ENCODE measurements at regions not wholly inside any gene's neighbourhood (a gene's known extent, or its start where the extent isn't known, plus 50 kb on each side); places are given as distances from the start of the nearest gene placed in this dataset.
"Not testable (repeated sequence)": the region's sequence is repeated elsewhere in the genome, so short reads cannot be mapped to it uniquely, and the experiment has no call there.

DNA sequence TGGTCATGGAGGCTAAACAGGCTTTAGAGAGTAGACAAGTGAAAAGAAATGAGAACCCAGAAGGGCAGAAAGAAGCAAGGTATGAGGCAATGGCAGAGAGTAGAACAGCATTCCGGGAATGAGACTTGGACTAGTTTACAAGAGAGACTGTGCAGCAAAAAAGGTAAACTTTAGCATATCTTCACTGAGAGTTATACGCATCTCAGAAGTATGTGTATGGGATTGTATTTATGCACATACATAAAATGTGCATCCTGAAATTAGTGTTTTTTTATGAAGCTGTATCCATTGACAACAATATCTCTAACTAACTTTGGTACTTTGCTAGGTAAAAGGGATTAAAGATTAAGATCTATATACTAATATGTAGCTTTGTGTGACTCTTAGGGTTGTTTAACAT, 753.6 kb downstream of the BCKDHB start:
- H3K36me3 ChIP-seq: no peaks in the 10 kb centered on the region
- WGBS, 2 donors (ENCODE audit: low coverage in 1 of 2): 82 to 90% methylated on average over 2 of the region's 2 CpGs

DNA sequence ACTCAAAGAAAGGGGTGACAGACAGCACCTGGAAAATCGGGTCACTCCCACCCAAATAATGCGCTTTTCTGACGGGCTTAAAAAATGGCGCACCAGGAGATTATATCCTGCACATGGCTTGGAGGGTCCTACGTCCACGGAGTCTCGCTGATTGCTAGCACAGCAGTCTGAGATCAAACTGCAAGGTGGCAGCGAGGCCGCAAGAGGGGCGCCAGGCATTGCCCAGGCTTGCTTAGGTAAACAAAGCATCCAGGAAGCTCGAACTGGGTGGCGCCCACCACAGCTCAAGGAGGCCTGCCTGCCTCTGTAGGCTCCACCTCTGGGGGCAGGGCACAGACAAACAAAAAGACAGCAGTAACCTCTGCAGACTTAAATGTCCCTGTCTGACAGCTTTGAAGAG, 741.5 kb downstream of the BCKDHB start:
- H3K4me3 ChIP-seq; H3K27me3 ChIP-seq; H3K9me3 ChIP-seq; H3K4me1 ChIP-seq; in situ Hi-C loops (cut with MboI; ENCODE audit: low pct_ligation_motif_present in 1 of 4, low pct_unique_long_range_greater_than_20kb in 1 of 4, low sequenced_read_pairs in 3 of 4); intact Hi-C loops (cut with DNase I; ENCODE audit: low total_unique reads); DNase-seq; H3K27ac ChIP-seq; H3K36me3 ChIP-seq: not testable (repeated sequence)
- 91% methylated on average over 12 of the region's 12 CpGs; no CpG with 5 or more reads in 1 of the 2 donors for WGBS, 2 donors (ENCODE audit: low coverage in 1 of 2)

More for the DNA sequence above, 753.6 kb downstream of the BCKDHB start:
- Histone ChIP-seq H3K27me3 (no peaks in the 10 kb centered on the region), H3K9me3 (peaks cover 3 to 5% of the 10 kb centered on the region in 2 donors), H3K27ac (no peak overlapping the region), H3K4me3 (no peak overlapping the region), H3K4me1 (no peaks in the 10 kb centered on the region)
- intact Hi-C loops (cut with DNase I; ENCODE audit: low total_unique reads) (no loop called here), in situ Hi-C loops (cut with MboI; ENCODE audit: low pct_ligation_motif_present in 1 of 4, low pct_unique_long_range_greater_than_20kb in 1 of 4, low sequenced_read_pairs in 3 of 4) (no loop called here)
- no peak for DNase-seq
- TF ChIP-seq POLR2A (IDR thresholded peaks at IDR 0.05): no peak
- no peak for TF ChIP-seq POLR2AphosphoS5 (IDR thresholded peaks at IDR 0.05)
- no peak for TF ChIP-seq EP300 (IDR thresholded peaks at IDR 0.05; ENCODE audit: low read depth)
- TF ChIP-seq, protein P1, sequence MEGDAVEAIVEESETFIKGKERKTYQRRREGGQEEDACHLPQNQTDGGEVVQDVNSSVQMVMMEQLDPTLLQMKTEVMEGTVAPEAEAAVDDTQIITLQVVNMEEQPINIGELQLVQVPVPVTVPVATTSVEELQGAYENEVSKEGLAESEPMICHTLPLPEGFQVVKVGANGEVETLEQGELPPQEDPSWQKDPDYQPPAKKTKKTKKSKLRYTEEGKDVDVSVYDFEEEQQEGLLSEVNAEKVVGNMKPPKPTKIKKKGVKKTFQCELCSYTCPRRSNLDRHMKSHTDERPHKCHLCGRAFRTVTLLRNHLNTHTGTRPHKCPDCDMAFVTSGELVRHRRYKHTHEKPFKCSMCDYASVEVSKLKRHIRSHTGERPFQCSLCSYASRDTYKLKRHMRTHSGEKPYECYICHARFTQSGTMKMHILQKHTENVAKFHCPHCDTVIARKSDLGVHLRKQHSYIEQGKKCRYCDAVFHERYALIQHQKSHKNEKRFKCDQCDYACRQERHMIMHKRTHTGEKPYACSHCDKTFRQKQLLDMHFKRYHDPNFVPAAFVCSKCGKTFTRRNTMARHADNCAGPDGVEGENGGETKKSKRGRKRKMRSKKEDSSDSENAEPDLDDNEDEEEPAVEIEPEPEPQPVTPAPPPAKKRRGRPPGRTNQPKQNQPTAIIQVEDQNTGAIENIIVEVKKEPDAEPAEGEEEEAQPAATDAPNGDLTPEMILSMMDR (IDR thresholded peaks at IDR 0.05): no peak

DNA sequence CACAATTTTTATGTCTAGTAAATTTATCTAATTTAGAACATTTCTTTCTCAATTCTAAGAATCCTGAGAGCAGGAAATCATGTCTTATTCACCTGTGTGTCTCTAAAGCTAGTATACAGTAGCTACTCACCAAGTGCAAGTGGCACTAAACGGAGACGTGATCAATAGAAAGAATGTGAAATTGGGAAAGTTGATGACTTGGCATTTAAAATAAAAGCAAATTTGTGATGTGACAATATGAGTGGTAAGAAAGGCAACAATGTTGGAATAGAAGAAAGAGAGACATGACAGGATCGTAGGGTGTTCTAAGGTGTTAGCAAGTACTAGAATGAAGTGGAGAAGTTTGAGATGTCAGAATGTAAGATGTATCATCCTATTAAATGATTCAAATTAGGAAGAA, 725.9 kb downstream of the BCKDHB start:
- Histone ChIP-seq H3K9me3 (no peaks in the 10 kb centered on the region), H3K27ac (no peak overlapping the region), H3K4me1 (no peaks in the 10 kb centered on the region), H3K27me3 (no peaks in the 10 kb centered on the region), H3K4me3 (no peak overlapping the region), H3K36me3 (no peaks in the 10 kb centered on the region)
- 85 to 90% methylated on average over 3 of the region's 3 CpGs for WGBS, 2 donors (ENCODE audit: low coverage in 1 of 2)
- in situ Hi-C loops (cut with MboI; ENCODE audit: low pct_ligation_motif_present in 1 of 4, low pct_unique_long_range_greater_than_20kb in 1 of 4, low sequenced_read_pairs in 3 of 4) (no loop called here), intact Hi-C loops (cut with DNase I; ENCODE audit: low total_unique reads) (no loop called here)
- no peak for DNase-seq
- TF ChIP-seq, protein P1 (IDR thresholded peaks at IDR 0.05): no peak
- no peak for TF ChIP-seq POLR2AphosphoS5 (IDR thresholded peaks at IDR 0.05)

DNA sequence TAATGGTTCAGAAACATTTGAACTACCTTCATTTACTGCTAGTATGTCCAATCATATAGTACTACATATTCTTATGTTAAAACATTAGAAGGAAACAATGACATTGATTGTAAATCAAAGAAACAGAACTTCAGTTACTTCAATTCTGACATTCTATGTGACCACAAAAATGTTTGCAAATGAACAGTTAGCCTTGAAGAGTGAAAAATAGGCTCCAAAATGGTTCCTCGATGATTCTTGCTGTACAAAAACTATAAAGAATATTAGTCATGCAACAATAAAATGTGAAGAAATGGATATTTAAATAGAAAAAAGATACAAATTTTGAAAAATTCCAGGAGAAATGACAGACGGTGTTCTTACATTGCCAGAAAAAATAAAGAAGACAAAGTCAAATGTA, 686.9 kb downstream of the BCKDHB start:
- WGBS, 2 donors (ENCODE audit: low coverage in 1 of 2): 69 to 78% methylated on average over 2 of the region's 2 CpGs
- Histone ChIP-seq H3K27ac (no peak overlapping the region), H3K9me3 (no peaks in the 10 kb centered on the region), H3K4me1 (no peaks in the 10 kb centered on the region), H3K27me3 (no peaks in the 10 kb centered on the region), H3K4me3 (no peak overlapping the region), H3K36me3 (no peaks in the 10 kb centered on the region)
- intact Hi-C loops (cut with DNase I; ENCODE audit: low total_unique reads): no loop called here
- no peak for DNase-seq
- in situ Hi-C loops (cut with MboI; ENCODE audit: low pct_ligation_motif_present in 1 of 4, low pct_unique_long_range_greater_than_20kb in 1 of 4, low sequenced_read_pairs in 3 of 4): no loop called here
- TF ChIP-seq POLR2AphosphoS5 (IDR thresholded peaks at IDR 0.05): no peak
- no peak for TF ChIP-seq POLR2A (IDR thresholded peaks at IDR 0.05)
- no peak for TF ChIP-seq EP300 (IDR thresholded peaks at IDR 0.05; ENCODE audit: low read depth)
- TF ChIP-seq, protein P1 (IDR thresholded peaks at IDR 0.05): no peak

DNA sequence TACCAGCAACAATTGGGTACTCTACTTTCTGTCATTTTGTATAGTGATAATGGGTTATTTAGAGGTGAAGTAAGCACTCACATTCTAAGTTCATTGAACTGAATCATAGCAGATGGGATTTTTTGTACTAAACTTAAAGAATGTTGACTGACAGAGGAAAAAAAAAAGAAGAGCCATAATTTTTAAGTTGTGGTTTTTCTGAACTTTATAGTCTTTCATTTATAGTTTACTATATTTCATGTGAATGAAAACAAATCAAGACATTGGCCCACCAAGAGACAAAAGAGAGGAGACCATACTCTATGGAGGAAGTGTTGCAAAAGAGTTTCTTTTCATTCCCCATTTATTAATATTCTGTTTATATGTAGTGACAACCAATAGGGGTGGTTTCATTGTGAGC, 685.7 kb downstream of the BCKDHB start:
- Histone ChIP-seq H3K9me3 (no peaks in the 10 kb centered on the region), H3K4me1 (no peaks in the 10 kb centered on the region), H3K36me3 (no peaks in the 10 kb centered on the region), H3K27me3 (no peaks in the 10 kb centered on the region), H3K27ac (no peak overlapping the region), H3K4me3 (no peak overlapping the region)
- intact Hi-C loops (cut with DNase I; ENCODE audit: low total_unique reads): no loop called here
- no peak for DNase-seq
- TF ChIP-seq POLR2AphosphoS5 (IDR thresholded peaks at IDR 0.05) (no peak), POLR2A (IDR thresholded peaks at IDR 0.05) (no peak), EP300 (IDR thresholded peaks at IDR 0.05; ENCODE audit: low read depth) (no peak)
- TF ChIP-seq, protein P1 (IDR thresholded peaks at IDR 0.05): no peak
- in situ Hi-C loops (cut with MboI; ENCODE audit: low pct_ligation_motif_present in 1 of 4, low pct_unique_long_range_greater_than_20kb in 1 of 4, low sequenced_read_pairs in 3 of 4): no loop called here

All from transverse colon (tissue), 4 donors.